ENCODE measurements at regions not wholly inside any gene's neighbourhood (a gene's known extent, or its start where the extent isn't known, plus 50 kb on each side); places are given as distances from the start of the nearest gene placed in this dataset.

DNA sequence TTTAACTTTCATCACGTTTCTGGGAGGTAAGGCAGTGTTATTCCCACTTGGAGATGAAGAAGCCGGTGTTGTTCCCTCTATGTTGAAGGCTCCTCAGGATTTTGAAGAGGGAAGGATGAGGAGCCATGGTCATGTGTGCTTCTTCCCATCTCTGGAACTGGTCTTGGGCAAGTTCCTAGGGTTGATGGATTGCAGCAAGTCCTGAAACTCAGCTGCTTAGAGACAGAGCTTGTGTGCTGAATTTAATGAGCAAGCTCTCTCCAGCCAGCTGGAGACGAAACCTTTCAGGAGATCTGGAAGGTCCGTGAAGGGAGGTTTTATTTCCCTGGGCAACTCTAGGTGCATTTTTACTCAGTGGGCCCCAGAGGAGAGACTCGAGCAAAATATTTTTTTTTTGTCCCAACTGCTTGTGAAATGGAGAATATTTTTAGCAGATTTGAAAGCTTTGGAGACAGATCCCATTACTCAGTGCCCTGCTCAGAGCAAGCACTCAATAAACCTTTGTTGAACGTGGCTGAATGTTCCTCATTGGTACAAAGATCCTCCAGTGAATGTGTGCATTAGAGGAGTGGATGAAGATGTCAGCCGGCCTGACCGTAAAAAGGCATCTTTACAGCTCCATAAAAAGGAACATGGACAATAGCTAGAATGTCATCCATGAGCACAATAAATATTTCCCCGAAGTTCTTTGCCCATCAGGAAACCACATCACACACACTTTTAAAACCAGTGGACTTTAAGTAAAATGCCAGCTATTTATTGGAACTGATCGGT, 55.6 kb upstream of the RGMA start (continued):
- TF ChIP-seq, protein P1, sequence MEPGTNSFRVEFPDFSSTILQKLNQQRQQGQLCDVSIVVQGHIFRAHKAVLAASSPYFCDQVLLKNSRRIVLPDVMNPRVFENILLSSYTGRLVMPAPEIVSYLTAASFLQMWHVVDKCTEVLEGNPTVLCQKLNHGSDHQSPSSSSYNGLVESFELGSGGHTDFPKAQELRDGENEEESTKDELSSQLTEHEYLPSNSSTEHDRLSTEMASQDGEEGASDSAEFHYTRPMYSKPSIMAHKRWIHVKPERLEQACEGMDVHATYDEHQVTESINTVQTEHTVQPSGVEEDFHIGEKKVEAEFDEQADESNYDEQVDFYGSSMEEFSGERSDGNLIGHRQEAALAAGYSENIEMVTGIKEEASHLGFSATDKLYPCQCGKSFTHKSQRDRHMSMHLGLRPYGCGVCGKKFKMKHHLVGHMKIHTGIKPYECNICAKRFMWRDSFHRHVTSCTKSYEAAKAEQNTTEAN (CRISPR knock-in tag; IDR thresholded peaks at IDR 0.05): no peak
- TF ChIP-seq ZNF396 (CRISPR knock-in tag; IDR thresholded peaks at IDR 0.05; ENCODE audit: borderline replicate concordance) (no peak), CREM (CRISPR knock-in tag; IDR thresholded peaks at IDR 0.05) (no peak), TP53 (CRISPR knock-in tag; IDR thresholded peaks at IDR 0.05) (no peak)
- TF ChIP-seq, protein P2, sequence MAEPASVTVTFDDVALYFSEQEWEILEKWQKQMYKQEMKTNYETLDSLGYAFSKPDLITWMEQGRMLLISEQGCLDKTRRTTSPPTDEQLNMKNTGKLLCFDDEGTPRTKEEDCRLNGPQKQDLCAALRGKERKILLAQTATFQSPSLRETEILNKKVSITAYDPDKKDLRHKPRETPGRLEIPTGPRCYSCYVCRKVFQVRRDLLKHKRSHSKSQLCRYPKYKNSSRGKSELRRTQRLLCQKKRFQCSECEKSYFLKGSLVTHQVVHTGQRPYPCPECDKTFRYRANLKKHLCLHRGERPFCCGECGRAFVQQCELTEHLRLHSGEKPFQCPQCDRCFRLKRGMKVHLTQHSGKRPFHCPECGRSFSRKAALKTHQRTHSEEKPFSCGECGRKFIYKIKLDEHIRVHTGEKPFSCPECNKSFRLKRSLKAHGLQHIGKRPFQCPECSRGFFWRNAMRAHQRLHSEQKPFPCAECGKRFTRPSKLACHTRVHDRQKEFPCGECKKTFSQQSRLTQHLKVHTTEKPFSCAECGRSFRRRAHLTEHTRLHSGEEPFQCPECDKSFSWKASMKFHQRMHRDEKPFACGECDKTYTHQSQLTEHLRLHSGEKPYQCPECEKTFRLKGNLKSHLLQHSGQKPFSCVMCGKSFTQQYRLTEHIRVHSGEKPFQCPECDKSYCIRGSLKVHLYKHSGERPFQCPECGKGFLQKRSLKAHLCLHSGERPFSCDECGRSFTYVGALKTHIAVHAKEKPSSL (CRISPR knock-in tag; conservative IDR thresholded peaks at IDR 0.05): no peak
- TF ChIP-seq, protein P3, sequence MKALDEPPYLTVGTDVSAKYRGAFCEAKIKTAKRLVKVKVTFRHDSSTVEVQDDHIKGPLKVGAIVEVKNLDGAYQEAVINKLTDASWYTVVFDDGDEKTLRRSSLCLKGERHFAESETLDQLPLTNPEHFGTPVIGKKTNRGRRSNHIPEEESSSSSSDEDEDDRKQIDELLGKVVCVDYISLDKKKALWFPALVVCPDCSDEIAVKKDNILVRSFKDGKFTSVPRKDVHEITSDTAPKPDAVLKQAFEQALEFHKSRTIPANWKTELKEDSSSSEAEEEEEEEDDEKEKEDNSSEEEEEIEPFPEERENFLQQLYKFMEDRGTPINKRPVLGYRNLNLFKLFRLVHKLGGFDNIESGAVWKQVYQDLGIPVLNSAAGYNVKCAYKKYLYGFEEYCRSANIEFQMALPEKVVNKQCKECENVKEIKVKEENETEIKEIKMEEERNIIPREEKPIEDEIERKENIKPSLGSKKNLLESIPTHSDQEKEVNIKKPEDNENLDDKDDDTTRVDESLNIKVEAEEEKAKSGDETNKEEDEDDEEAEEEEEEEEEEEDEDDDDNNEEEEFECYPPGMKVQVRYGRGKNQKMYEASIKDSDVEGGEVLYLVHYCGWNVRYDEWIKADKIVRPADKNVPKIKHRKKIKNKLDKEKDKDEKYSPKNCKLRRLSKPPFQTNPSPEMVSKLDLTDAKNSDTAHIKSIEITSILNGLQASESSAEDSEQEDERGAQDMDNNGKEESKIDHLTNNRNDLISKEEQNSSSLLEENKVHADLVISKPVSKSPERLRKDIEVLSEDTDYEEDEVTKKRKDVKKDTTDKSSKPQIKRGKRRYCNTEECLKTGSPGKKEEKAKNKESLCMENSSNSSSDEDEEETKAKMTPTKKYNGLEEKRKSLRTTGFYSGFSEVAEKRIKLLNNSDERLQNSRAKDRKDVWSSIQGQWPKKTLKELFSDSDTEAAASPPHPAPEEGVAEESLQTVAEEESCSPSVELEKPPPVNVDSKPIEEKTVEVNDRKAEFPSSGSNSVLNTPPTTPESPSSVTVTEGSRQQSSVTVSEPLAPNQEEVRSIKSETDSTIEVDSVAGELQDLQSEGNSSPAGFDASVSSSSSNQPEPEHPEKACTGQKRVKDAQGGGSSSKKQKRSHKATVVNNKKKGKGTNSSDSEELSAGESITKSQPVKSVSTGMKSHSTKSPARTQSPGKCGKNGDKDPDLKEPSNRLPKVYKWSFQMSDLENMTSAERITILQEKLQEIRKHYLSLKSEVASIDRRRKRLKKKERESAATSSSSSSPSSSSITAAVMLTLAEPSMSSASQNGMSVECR (CRISPR knock-in tag; IDR thresholded peaks at IDR 0.05; ENCODE audit: borderline replicate concordance): no peak

DNA sequence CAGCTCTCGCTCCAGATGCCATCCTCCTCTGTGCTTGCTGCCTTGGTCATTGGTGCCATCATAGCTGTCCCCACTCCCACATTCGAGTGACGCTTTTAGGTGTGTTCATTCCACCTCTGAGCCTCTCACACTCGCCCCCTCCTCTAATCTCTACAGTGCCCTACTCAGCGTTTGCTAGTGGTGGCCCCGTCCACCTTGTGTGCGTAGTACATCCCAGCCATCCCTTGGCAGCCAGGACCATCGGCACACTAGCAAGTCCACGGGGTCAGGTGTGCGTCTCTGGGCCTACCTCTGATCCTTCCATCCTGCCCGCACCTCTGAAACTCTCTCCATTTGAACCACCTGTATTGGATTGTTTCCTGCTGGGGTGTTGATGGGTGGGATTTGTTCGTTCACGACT, 54.2 kb upstream of the RGMA start:
- CTCF ChIA-PET: no interaction called here
- POLR2A ChIA-PET: no interaction called here
- TF ChIP-seq OVOL2 (CRISPR knock-in tag; IDR thresholded peaks at IDR 0.05; ENCODE audit: borderline replicate concordance) (no peak), TP53 (CRISPR knock-in tag; IDR thresholded peaks at IDR 0.05) (no peak), FOXJ3 (CRISPR knock-in tag; IDR thresholded peaks at IDR 0.05; ENCODE audit: borderline replicate concordance) (no peak), NFE2L1 (CRISPR knock-in tag; IDR thresholded peaks at IDR 0.05) (no peak), CREM (CRISPR knock-in tag; IDR thresholded peaks at IDR 0.05) (no peak), TEAD4 (CRISPR knock-in tag; IDR thresholded peaks at IDR 0.05) (no peak)
- TF ChIP-seq, protein P4, sequence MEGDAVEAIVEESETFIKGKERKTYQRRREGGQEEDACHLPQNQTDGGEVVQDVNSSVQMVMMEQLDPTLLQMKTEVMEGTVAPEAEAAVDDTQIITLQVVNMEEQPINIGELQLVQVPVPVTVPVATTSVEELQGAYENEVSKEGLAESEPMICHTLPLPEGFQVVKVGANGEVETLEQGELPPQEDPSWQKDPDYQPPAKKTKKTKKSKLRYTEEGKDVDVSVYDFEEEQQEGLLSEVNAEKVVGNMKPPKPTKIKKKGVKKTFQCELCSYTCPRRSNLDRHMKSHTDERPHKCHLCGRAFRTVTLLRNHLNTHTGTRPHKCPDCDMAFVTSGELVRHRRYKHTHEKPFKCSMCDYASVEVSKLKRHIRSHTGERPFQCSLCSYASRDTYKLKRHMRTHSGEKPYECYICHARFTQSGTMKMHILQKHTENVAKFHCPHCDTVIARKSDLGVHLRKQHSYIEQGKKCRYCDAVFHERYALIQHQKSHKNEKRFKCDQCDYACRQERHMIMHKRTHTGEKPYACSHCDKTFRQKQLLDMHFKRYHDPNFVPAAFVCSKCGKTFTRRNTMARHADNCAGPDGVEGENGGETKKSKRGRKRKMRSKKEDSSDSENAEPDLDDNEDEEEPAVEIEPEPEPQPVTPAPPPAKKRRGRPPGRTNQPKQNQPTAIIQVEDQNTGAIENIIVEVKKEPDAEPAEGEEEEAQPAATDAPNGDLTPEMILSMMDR (IDR thresholded peaks at IDR 0.05): no peak
- TF ChIP-seq, protein P1 (CRISPR knock-in tag; IDR thresholded peaks at IDR 0.05): no peak
- TF ChIP-seq, protein P5, sequence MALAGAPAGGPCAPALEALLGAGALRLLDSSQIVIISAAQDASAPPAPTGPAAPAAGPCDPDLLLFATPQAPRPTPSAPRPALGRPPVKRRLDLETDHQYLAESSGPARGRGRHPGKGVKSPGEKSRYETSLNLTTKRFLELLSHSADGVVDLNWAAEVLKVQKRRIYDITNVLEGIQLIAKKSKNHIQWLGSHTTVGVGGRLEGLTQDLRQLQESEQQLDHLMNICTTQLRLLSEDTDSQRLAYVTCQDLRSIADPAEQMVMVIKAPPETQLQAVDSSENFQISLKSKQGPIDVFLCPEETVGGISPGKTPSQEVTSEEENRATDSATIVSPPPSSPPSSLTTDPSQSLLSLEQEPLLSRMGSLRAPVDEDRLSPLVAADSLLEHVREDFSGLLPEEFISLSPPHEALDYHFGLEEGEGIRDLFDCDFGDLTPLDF (CRISPR knock-in tag; IDR thresholded peaks at IDR 0.05): no peak
- TF ChIP-seq, protein P6, sequence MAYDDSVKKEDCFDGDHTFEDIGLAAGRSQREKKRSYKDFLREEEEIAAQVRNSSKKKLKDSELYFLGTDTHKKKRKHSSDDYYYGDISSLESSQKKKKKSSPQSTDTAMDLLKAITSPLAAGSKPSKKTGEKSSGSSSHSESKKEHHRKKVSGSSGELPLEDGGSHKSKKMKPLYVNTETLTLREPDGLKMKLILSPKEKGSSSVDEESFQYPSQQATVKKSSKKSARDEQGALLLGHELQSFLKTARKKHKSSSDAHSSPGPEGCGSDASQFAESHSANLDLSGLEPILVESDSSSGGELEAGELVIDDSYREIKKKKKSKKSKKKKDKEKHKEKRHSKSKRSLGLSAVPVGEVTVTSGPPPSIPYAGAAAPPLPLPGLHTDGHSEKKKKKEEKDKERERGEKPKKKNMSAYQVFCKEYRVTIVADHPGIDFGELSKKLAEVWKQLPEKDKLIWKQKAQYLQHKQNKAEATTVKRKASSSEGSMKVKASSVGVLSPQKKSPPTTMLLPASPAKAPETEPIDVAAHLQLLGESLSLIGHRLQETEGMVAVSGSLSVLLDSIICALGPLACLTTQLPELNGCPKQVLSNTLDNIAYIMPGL (CRISPR knock-in tag; IDR thresholded peaks at IDR 0.05): no peak
- TF ChIP-seq, protein P7, sequence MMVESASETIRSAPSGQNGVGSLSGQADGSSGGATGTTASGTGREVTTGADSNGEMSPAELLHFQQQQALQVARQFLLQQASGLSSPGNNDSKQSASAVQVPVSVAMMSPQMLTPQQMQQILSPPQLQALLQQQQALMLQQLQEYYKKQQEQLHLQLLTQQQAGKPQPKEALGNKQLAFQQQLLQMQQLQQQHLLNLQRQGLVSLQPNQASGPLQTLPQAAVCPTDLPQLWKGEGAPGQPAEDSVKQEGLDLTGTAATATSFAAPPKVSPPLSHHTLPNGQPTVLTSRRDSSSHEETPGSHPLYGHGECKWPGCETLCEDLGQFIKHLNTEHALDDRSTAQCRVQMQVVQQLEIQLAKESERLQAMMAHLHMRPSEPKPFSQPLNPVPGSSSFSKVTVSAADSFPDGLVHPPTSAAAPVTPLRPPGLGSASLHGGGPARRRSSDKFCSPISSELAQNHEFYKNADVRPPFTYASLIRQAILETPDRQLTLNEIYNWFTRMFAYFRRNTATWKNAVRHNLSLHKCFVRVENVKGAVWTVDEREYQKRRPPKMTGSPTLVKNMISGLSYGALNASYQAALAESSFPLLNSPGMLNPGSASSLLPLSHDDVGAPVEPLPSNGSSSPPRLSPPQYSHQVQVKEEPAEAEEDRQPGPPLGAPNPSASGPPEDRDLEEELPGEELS (CRISPR knock-in tag; IDR thresholded peaks at IDR 0.05): no peak
- TF ChIP-seq, protein P8, sequence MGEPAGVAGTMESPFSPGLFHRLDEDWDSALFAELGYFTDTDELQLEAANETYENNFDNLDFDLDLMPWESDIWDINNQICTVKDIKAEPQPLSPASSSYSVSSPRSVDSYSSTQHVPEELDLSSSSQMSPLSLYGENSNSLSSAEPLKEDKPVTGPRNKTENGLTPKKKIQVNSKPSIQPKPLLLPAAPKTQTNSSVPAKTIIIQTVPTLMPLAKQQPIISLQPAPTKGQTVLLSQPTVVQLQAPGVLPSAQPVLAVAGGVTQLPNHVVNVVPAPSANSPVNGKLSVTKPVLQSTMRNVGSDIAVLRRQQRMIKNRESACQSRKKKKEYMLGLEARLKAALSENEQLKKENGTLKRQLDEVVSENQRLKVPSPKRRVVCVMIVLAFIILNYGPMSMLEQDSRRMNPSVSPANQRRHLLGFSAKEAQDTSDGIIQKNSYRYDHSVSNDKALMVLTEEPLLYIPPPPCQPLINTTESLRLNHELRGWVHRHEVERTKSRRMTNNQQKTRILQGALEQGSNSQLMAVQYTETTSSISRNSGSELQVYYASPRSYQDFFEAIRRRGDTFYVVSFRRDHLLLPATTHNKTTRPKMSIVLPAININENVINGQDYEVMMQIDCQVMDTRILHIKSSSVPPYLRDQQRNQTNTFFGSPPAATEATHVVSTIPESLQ (CRISPR knock-in tag; IDR thresholded peaks at IDR 0.05): no peak

More for the DNA sequence above, 54.2 kb upstream of the RGMA start:
- no peaks in the 10 kb centered on the region for H3K4me1 Mint-ChIP-seq
- ATAC-seq (no peak), DNase-seq (ENCODE audit: low spot score) (no peak)
- peaks cover 1% of the 10 kb centered on the region; the same call in 1 of the 2 replicates for H3K9me3 Mint-ChIP-seq
- no peak overlapping the region for H3K27ac Mint-ChIP-seq
- H3K36me3 Mint-ChIP-seq: no peaks in the 10 kb centered on the region
- H3K27me3 Mint-ChIP-seq (ENCODE audit: low read depth): peaks cover 29% of the 10 kb centered on the region
- no peak overlapping the region for H3K4me3 Mint-ChIP-seq
